GM19463 (cell line): ENCODE measurements at regions not wholly inside any gene's neighbourhood (a gene's known extent, or its start where the extent isn't known, plus 50 kb on each side); places are given as distances from the start of the nearest gene placed in this dataset.

ENCODE experiments used
- ATAC-seq: cut with Tn5 transposase; IDR thresholded peaks from one replicate; pipeline ENCODE4 v1.9.1; 2021; ENCODE audit warnings: mild to moderate bottlenecking, moderate library complexity; ENCODE audit not compliant: unreplicated experiment

DNA sequence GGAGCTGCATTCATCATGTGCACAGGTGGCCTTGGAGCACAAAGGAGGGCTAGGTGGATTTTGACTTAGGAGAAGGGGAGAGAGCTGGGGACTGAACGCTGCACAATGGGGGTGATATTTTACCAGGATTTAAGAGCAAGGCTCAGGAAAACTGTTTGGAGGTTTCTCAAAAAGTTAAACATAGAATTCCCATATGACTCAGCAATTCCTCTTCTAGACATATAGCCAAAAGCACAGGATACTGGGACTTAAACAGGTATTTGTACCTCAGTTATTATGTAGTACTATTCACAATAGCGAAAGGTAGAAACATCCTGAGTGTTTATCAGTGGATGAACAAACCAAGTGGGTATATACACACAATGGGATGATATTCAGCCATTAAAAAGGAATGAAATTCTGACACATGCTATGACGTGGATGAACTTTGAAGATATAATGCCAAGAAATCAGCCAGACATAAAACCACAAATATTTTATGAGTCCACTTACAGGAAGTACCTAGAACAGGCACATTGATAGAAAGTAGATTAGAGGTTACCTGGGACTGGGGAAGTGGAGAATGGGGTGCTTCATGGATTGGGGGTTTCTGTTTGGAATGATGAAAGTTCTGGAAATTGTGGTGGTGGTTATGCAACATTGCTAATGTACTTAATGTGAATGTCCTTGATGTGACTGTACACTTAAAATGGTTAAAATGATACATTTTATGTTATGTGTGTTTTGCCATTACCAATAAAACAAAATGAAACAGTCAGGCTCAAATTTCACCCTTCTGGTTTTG is 216.9 kb downstream of the HAUS1 start:
- ATAC-seq, result no peak

DNA sequence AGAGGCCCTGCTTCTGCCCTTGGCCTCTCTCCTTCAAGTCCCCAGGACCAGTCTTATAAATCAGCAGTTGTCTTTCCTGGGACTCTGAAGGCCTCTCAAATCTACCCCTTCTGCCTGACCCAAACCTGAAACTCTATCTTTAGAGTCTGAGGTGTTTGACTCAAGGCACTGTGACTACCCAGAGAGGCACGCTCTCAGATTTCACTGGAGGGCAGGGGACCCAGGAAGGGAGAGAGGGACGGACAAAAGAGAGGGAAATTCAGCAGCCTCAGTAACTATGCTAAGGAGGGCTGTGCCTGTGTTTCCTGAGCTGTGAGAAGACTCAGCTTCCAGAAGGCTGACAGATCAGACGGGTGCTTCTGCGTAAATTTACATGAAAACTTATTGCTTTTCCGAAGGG is 217.8 kb downstream of the HAUS1 start:
- no peak for ATAC-seq

DNA sequence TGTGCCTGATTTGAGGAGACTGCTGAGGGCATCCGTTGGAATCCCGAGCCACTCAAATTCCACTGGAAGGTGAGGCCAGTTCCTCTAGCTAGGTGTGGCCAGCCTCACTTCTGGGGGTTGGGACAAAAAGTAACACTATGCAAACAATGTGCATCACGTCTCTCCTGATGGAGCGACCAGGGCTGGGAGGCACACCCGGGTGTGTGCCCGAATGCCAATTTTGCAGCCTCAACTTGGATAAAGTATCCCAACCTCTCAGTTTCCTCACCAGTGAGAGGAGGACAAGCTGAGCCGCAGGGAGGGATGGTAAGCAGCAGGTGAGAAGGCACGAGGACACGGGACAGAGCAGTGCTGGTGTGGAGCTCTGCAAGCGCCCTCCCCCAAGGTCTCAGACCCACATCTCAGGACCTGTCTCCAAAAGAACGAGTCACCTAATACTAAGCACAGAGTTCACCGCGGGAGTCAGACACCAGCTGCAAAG is 218.3 kb downstream of the HAUS1 start:
- no peak for ATAC-seq

DNA sequence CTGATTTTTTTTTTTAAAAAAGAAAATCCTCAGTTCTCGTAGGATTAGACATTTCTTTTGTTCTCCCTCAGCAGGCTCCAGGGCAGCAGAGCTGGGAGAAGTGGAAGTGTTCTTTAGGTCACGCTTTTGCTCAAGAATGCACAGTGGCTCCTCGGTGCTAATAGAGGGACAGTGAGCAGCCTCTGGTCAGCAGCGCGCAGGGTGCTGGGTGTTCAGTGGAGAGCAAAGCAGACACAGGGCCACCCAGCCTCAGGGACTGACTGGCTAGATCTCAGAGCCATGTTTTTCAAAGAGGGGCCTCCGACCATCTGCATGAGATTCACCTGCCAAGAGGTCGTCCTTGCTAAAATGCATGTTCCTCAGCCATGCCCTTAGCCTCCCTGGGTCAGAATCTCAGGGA is 218.8 kb downstream of the HAUS1 start:
- ATAC-seq, result no peak

DNA sequence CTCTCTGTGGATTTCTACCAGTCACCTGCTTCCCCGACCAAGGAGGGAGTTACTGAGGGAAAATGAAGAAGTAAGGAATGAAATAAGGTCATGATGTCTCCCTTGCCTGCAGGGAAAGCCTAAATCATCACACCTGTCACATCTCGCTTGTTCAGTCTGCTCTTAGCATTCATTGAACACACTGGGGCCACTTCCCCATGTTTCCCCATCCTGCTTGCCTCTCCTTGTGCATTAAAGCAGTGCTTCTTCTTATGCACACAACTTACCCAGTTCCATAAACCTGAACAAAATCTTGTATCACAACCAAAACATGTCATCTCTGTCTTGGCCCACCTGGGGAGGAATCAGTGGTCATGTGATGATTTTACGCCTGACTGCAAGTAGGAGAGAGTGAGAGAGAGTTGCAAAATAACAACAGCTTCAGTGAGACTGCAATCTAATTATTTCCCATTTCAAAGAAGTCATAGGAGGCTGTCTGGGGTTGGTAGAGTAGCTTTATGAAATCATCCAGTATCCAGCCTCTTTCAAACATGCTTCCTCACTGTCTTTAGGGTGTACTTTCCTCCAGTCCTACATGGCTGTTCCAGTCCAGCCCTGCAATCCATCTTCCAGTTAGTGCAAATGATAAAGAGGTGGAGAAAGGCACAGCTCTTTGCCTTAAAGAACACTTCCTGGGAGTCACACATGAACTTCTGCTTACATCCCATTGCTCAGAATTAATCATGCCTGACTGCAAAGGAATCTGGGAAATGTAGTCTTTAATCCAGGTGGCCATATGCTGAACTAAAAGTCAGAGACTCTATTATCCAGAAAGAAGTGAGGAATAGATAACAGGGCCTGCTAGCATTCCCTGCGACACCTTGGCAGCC is 220.1 kb downstream of the HAUS1 start:
- ATAC-seq, result peak; percentile 53

DNA sequence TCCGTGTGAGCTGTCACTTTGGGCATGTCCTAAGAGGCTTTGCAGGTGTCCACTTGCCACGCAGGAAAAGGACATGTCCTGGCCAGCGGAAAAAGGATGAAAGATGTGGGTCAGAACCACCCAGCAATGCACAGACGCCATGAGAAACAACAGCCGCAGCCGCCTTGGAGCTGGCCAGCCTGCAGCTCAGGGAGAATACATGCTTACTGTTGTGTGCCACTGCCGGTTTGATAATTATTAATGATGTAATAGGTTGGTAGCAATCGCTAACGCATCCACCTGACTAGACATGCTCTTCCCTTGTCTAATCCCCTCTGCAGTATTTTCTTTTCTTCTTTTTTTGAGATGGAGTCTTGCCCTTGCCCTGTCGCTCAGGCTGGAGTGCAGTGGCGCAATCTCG is 221.7 kb downstream of the HAUS1 start:
- ATAC-seq, result no peak

DNA sequence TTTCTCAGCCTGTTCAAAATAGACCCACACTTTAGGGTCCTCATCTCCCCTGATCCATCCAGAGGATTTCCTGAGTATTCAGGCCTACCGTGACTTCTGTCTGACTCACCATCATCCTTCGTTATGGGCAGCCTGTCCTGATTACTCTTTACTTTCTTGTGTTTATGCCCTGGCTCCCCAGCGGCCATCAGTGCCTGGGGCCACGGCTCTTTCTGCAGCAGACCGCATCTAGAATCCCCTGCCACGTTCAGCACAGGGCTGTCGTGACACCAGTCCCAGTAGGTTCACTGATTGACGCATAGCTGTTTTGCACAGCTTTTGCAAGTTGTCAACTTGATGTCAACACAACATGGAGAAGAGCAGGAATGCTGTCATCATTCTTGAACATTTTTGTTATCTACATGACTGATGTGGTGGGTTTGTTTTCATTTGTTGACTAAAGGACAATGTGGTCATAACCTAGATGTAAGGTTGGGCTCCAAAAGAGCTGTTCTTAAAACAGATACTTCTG is 225.6 kb downstream of the HAUS1 start:
- no peak for ATAC-seq

DNA sequence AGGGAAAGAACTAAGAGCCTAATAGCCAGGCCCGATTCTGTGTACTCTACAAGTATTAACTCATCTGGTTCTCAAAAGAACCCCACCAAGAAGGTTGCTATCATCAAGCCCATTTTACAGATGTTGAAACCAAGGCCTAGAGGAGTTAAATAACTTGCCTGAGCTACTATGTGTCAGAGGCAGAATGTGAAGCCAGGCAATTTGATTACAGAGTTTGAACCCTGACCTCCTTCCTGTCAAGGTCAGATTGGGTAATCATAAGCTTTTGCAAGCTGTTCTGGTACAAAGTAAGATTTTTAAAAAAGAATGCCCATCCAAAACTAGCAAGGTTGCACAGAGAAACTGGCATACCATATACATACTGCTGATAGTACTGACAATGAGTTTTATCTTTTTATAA is 227.1 kb downstream of the HAUS1 start:
- no peak for ATAC-seq

DNA sequence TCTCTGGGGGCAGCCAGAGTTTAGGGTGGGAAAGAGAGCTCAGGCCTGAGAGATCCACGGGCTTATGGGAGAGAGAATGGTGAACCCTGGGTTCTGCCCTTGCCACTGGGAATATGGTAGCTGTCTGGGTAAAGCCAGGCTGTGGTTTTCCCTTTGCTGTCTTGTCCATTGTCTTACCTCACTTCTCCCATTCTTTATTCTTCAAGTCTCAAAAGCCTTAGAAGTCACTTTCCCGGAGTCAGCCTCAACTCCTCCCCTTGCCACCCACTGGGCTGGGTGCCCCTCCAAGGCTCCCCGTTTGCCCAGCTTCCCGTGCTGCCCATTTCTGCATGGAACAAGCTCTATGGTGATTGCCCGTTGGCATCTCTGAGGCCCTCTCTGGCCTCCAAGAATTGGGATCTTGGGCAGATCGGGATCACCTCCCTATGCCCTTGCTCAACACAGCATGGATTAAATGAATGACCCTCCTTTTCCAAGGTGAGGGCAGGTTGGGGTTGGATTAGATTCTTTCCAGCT is 228.2 kb downstream of the HAUS1 start:
- ATAC-seq, result no peak

DNA sequence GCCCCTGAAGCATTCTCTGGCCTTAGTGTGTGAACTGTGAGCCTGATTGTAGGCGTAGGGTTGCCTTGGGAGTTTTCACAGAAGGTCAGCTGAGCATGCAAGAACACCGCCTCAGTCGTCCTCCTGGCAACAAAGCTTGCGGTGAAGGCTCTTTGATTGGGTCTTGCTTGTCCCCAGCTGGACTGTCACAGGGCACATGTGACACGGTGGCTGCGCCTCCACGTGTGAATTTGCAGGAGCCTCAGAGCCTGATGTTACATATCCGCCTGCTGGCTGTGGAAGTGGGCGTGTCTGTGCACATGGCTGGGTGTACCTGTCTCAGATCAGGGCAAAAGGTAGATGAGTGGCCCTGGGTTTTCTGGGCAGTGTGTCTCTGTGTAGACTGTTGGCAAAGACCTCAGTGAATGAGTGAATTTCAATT is 228.7 kb downstream of the HAUS1 start:
- no peak for ATAC-seq

DNA sequence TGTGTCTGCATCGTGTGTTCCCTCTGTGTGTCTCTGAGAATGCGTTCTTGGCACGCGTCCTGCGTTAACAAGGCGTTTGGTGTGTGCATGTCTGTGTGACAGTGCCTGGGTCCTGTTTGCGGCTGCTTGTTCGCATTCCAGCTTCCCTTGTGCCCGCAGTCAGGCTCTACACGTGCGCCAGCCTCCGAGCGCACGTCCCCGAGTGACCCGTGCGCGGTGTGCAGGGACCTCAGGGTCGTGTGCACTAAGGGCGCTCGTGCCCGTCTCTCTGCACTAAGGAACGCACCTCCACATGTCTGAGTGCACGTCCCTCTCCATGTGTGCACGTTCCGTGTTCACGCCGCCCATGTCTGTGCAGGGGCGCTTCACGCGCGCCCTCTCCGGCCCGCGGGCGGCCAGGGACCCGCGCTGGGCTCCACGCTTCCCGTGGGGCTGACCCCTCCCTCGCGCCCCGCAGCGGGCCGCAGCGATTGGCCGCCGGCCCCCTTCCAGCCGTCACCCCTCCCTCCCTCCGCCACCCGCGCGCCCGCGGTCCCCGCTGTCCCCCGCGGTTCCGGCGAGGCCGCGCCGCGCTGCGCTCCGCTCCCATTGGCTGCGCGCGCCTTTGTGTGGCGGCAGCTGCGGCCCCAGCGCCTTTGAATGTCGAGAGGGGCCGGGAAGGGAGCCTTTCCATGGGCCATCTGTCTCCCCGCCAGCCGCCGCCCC is 229.4 kb downstream of the HAUS1 start:
- peak; percentile 52 for ATAC-seq

DNA sequence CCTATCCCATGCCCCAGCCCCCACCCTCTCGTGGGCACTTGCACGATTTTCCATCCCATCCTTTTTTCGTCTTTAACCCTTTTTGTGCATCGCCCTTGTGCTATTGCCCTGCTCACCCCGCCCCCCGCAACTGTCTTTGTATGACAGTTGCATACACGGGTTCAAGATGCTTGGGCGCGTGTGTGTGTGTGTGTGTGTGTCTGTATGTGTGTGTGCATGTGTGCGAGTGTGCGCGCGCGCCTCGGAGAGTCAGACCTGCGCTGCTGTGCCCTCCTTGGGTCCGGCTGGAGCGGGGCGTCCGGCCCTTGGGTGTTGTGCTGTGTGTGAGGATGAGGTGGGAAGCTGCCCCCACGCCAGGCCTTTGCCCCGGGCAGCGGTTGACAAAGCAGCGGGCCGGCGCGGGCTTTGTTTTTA is 230.7 kb downstream of the HAUS1 start:
- ATAC-seq, result no peak

DNA sequence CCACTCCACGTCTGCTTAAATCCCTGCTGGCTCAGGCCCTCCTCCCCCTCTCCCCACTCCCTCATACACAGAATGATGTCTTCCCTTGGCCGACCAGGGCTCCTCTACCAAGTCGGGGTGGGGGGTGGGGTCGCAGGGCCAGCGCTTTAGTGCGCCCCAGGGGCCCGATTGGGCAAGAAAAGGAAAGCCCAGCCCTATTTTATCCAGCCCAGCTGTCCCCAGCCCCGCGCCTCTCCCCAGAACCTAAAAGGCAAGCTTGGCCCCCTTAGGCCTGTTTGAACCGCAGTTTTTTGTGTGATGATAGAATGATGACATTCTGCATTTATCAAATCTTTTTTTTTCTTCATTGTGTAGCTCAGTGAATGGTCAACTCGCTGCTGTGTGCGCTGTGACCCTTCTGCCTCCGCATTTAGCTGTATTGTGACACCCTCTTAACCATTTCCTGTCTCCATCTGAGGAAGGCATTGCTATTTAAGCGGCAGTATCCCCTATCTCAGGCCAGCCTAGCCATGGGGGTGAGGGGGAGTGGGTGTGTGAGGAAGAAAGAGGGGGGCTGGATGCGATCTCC is 231.4 kb downstream of the HAUS1 start:
- ATAC-seq, result no peak

DNA sequence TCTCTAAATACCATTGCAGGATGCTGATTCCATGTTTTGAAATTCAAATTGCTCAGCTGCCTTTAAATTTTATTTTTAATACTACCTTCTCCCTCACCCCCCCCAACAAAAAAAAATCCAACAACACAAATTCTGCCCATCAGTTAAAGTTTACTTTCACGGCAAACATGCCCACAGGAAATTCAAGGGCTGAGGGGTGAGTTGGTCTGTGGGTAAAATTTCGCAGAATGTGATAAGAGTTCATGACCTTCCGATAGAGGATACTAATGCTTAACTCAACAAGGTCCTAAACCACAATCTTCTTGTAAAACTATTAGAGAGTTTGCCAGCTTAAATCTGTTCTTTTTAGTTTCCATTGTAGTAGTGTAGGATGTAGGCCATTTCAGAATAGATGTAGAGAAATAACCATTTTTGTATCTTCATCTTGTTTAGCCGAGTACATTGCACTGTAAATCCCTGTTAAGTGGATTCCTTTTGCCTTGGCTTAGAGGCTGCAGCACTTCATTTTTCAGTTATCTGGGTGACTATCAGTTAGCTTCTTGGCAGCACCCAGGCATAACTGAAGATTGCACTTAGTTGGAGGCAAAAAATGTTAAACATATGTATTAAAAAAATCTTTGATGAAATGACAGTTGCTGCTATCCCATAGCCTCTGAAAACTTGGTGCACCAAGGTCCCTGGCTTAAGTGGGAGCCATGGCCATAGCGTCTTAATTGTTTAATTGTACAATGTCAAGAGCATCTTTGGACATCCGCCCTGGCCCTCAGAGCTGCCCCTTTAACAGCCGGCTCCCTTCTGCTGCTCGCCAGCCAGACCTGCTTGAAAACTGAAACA is 232.3 kb downstream of the HAUS1 start:
- no peak for ATAC-seq

DNA sequence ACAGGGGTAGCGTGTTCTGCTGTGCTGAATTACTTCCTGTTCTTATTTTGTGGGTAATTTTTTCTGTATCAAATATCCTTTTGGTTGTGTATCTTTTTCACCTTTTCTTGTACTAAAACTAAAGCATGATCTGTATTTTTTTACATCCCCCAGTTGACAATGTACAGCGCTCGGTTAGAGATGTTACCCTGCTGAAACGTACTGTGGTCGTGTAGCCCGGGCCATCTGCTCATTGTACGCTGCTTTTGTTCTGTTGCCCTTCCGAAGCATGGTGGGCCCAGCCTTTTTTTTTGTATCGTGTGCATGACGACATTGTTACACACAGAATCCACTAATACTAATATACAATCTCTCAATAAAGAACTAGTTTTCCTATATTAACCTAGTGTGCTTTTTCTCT is 233.1 kb downstream of the HAUS1 start:
- ATAC-seq, result no peak

DNA sequence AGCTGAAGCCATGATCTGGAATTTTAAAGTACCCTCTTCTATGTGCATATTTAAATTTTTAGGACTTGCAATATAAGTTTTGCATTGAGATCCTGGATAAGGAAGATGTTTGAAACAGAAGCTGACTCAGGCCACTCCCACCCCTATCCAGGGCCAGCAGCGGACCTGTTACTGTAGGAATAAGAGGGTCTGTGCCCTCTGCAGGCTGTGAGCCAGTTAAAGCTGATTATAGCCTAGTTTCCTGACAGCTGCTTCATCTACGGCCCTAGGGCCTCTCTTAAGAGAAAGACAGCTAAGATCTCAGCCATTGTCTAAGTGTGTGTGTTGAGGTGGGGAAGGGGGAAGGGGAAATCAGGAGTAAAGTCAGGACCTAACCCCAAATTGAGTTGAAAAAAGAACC is 234.0 kb downstream of the HAUS1 start:
- ATAC-seq, result no peak

DNA sequence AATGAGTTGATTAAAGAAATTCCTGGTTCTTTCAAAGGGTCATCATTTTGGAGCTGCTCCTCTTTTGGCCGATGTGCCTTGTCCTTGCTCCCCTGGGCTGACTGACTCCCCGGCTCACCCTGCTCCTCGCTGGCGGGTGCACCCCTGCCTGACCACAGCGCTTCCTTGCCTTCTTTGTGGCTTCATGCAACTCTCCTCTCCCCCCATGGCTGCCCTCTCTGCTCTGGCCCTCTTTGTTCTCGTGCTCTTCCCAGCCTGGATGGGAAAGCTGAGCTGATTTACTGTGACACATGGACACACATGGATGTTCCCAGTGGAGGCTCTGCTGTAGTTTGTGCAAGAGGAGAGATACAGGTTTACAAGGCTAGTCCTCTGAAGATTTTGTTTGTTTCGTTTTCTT is 234.6 kb downstream of the HAUS1 start:
- ATAC-seq, result no peak

DNA sequence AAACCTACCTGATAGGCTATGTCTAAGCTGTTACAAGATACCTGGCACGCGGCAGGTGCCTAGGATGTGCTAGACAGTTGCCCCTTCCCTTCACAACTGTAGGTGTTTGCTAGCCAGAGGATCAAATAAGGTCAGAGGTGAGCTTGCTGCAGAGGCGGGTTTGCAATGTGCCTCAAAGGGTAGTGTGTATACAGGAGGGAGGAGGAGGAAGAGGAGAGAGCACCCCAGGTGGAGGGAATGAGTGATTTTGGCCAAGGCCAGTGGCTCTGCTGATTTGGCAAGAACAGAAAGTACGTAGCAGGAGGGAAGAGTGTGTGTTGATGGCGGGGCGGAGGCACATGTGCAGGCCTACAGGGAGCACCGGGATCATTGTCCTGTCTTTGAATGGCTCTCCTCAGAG is 236.5 kb downstream of the HAUS1 start:
- no peak for ATAC-seq

DNA sequence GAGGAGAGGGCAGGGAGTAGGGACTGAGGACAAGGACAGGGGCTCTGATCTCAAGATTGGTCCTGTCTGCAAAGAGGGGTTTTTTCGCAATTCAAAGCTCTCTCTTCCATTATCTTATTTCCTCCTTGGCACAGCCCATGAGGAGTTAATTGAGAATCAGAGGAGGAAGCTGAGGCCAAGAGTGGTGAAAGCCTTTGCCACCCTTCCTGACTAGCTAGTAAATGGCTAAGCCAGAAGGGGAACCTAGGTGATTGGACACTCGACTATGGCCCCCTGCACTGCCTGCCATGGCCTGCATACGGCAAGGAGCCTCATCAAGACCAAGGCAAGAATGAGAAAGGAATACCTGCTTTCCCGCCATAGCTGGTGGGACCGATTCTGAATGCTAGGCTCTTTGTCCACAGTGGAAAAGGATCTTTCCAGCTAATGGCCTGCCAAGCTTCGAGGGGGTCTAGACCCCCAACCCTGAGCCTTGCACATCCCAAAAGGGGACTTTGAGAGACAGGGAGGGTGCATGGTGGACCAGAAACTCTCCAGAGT is 237.9 kb downstream of the HAUS1 start:
- no peak for ATAC-seq

DNA sequence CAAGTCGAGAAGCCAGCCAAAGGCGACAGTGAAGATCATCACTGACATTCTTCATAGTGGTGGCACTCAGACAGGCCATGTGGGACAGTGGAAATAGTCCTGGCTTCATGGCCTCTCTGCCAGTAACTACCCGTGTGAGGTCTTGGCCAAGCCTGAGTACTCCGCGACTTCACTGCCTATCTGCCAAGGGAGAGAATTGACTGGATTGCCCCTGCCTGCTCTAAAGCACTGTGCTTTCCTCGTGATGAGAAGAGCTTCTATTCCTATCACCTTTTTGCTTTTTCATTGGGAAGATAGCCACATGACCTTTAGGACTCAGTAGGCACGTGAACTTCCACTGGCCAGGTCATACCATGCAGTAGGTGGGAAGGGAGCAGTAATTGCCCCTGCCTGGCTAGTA is 239.3 kb downstream of the HAUS1 start:
- no peak for ATAC-seq
